Ovary (tissue), 3 donors: ENCODE measurements at regions not wholly inside any gene's neighbourhood (a gene's known extent, or its start where the extent isn't known, plus 50 kb on each side); places are given as distances from the start of the nearest gene placed in this dataset.

Source experiments
- CTCF ChIP-seq, 3 donors: fragments of 450-650 bp in 2 of 3; fragments of 200-600 bp in 1 of 3; IDR thresholded peaks; one replicate each; pipeline versions ENCODE4 v1.5.1 to v1.8.0; 2016 to 2022; ENCODE audit warnings: antibody characterized with exemption in 3 of 3, mild to moderate bottlenecking in 1 of 3
- EP300 ChIP-seq: sonication (generic); formaldehyde crosslinking; IDR thresholded peaks from one replicate; pipeline ENCODE4 v1.6.1; 2017; ENCODE audit warnings: antibody characterized with exemption
- POLR2A ChIP-seq: fragments of 450-650 bp; IDR thresholded peaks from one replicate; pipeline ENCODE4 v1.6.1; 2017; ENCODE audit warnings: antibody characterized with exemption, mild to moderate bottlenecking, moderate library complexity
- donor health status: DM: no; HTN: no; CAD: no.

GRCh38 chr12:3992945-3993344 lies 119.7 kb upstream of the PARP11 start:
- no peak for TF ChIP-seq CTCF (IDR thresholded peaks at IDR 0.05)
- no peak for TF ChIP-seq POLR2A
- TF ChIP-seq EP300: no peak
